Endothelial cell of umbilical vein (primary cell): ENCODE measurements at regions not wholly inside any gene's neighbourhood (a gene's known extent, or its start where the extent isn't known, plus 50 kb on each side); places are given as distances from the start of the nearest gene placed in this dataset.

Experiments used
- BruUV-seq: library from RNA; stranded (reverse); fragments of 400-500 nt; replicated peaks from 2 replicates; lab custom pipeline; 2021; lab: Mats Ljungman, UMichigan
- CTCF ChIA-PET: fragments of 300-600, 350-600 bp; sonication (Branson Sonifier 250); formaldehyde crosslinking; loops from one replicate; lab custom pipeline; 2021; ENCODE audit warnings: antibody characterized with exemption, inconsistent platforms; lab: Charles Lee
- POLR2A ChIA-PET: fragments of 300-600, 350-600 bp; sonication (Branson Sonifier 250); formaldehyde crosslinking; loops from one replicate; lab custom pipeline; 2021; ENCODE audit warnings: antibody characterized with exemption, inconsistent platforms; lab: Charles Lee
- DNase-seq: peaks from one replicate; pipeline ENCODE4 v3.0.0-alpha.2; 2011; ENCODE audit warnings: low read depth, low spot score
- FAIRE-seq: peaks from 2 replicates; lab custom pipeline; 2011; peaks lifted over from hg19 to GRCh38; lab: Jason Lieb, UNC
- H2AFZ ChIP-seq: 2 replicates; pipeline ENCODE4 v1.6.0; 2012; ENCODE audit warnings: low read depth, low read length, control low read depth, inconsistent platforms
- H3K27ac ChIP-seq: 2 replicates; pipeline ENCODE4 v1.5.1; 2011; ENCODE audit warnings: low read depth, mild to moderate bottlenecking, control low read depth, low read length, moderate library complexity; ENCODE audit not compliant: insufficient read depth
- H3K27me3 ChIP-seq, 2 experiments: 2 replicates each; pipeline versions ENCODE4 v1.6.0 to v1.6.1; 2011; ENCODE audit warnings: low read length in 2 of 2, mixed read lengths in 1 of 2; ENCODE audit not compliant: control insufficient read depth in 2 of 2, insufficient read depth in 2 of 2
- H3K36me3 ChIP-seq, 2 experiments: 2 replicates in 1 of 2; 3 replicates in 1 of 2; pipeline ENCODE4 v1.5.1; 2011; ENCODE audit warnings: low read length in 2 of 2, mild to moderate bottlenecking in 1 of 2, moderate library complexity in 1 of 2; ENCODE audit not compliant: control insufficient read depth in 2 of 2, insufficient read depth in 2 of 2; ENCODE audit errors: extremely low read depth in 1 of 2
- H3K4me1 ChIP-seq: 3 replicates; pipeline ENCODE4 v1.5.1; 2011; ENCODE audit warnings: mild to moderate bottlenecking, low read length; ENCODE audit not compliant: control insufficient read depth, insufficient read depth; ENCODE audit errors: extremely low read depth
- H3K4me2 ChIP-seq: 2 replicates; pipeline ENCODE4 v1.6.1; 2011; ENCODE audit warnings: low read length, control low read depth, mixed read lengths; ENCODE audit not compliant: insufficient read depth
- H3K4me3 ChIP-seq, 3 experiments: fragments of 200-600 bp in 1 of 3; sonication (generic), shearing (Covaris generic) in 1 of 3; replicated peaks in 1 of 3; 2 replicates each; pipeline ENCODE4 v1.5.1; 2011 to 2016; ENCODE audit warnings: control low read depth in 3 of 3, low read length in 3 of 3, mild to moderate bottlenecking in 2 of 3, inconsistent platforms in 1 of 3, low read depth in 1 of 3, moderate library complexity in 1 of 3; ENCODE audit not compliant: insufficient read depth in 1 of 3
- H3K79me2 ChIP-seq: 2 replicates; pipeline ENCODE4 v1.6.0; 2012; ENCODE audit warnings: low read length, inconsistent platforms; ENCODE audit not compliant: control insufficient read depth, insufficient read depth
- H3K9ac ChIP-seq: replicated peaks from 2 replicates; pipeline ENCODE3; 2011; ENCODE audit warnings: low read length, control low read depth; ENCODE audit not compliant: insufficient read depth; ENCODE audit errors: extremely low read depth
- H3K9me1 ChIP-seq: replicated peaks from 3 replicates; pipeline ENCODE4 v1.6.0; 2011; ENCODE audit warnings: mild to moderate bottlenecking, low read length; ENCODE audit not compliant: control insufficient read depth, insufficient read depth; ENCODE audit errors: extremely low read depth
- H3K9me3 ChIP-seq: replicated peaks from 2 replicates; pipeline ENCODE4 v1.5.1; 2012; ENCODE audit warnings: low read length, inconsistent platforms; ENCODE audit not compliant: control insufficient read depth, insufficient read depth
- H4K20me1 ChIP-seq: replicated peaks from 2 replicates; pipeline ENCODE3; 2011; ENCODE audit warnings: mild to moderate bottlenecking, low read length; ENCODE audit not compliant: control insufficient read depth, insufficient read depth; ENCODE audit errors: extremely low read depth
- EZH2 ChIP-seq: IDR thresholded peaks from 2 replicates; pipeline ENCODE4 v1.6.1; 2012; ENCODE audit warnings: borderline replicate concordance, low read depth, mild to moderate bottlenecking, moderate library complexity, low read length, inconsistent platforms; ENCODE audit not compliant: severe bottlenecking
- FOS ChIP-seq: IDR thresholded peaks from 2 replicates; pipeline ENCODE4 v1.6.1; 2011; ENCODE audit warnings: mild to moderate bottlenecking, low read length, moderate library complexity, borderline replicate concordance; ENCODE audit not compliant: insufficient read depth
- GATA2 ChIP-seq: IDR thresholded peaks from 2 replicates; pipeline ENCODE4 v1.7.0; 2011; ENCODE audit warnings: low read depth, mild to moderate bottlenecking, moderate library complexity, mixed read lengths, low read length; ENCODE audit not compliant: insufficient read length, insufficient read depth
- JUN ChIP-seq: IDR thresholded peaks from 2 replicates; pipeline ENCODE4 v1.6.1; 2011; ENCODE audit warnings: borderline replicate concordance, low read depth; ENCODE audit not compliant: insufficient read length, insufficient read depth
- MAX ChIP-seq: IDR thresholded peaks from 2 replicates; pipeline ENCODE4 v1.6.1; 2011; ENCODE audit not compliant: insufficient read depth, insufficient read length
- POLR2A ChIP-seq: IDR thresholded peaks from 2 replicates; pipeline ENCODE4 v1.6.1; 2012; ENCODE audit warnings: low read depth, mild to moderate bottlenecking, control low read depth, low read length
- POLR2AphosphoS5 ChIP-seq: IDR thresholded peaks from 2 replicates; pipeline ENCODE4 v1.6.1; 2012; ENCODE audit warnings: low read depth, mild to moderate bottlenecking, control low read depth, low read length, moderate library complexity; ENCODE audit not compliant: insufficient read depth
- dilution Hi-C: fragments of 300-500 bp; cut with MboI; formaldehyde crosslinking; loops from one replicate; pipeline ENCODE4 v1.15.0; 2019; ENCODE audit warnings: low sequenced_read_pairs; ENCODE audit not compliant: extremely low pct_ligation_motif_present
- intact Hi-C: fragments of 100-400 bp; cut with micrococcal nuclease; formaldehyde crosslinking; loops from one replicate; pipeline ENCODE4 v1.10.0; 2022
- TF ChIP-seq, protein P1 (sequence below), 2 donors: IDR thresholded peaks; 1 replicate in 1 of 2; 2 replicates in 1 of 2; pipeline ENCODE4 v1.5.1; 2011; ENCODE audit warnings: low read length in 2 of 2, mild to moderate bottlenecking in 2 of 2, moderate library complexity in 2 of 2, control low read depth in 1 of 2, inconsistent platforms in 1 of 2, low read depth in 1 of 2; ENCODE audit not compliant: insufficient read depth in 1 of 2; ENCODE audit errors: extremely low read depth in 1 of 2

GRCh38 chr11:56852131-56852530, 103.6 kb upstream of the OR9G4 start:
- no peaks in the 10 kb centered on the region for H3K4me1 ChIP-seq
- H4K20me1 ChIP-seq, result no peaks in the 10 kb centered on the region
- FAIRE-seq, result no peak
- no peak overlapping the region for H3K9ac ChIP-seq
- dilution Hi-C loops (no loop called here), intact Hi-C loops (no loop called here)
- H3K4me2 ChIP-seq, result no peak overlapping the region
- no peaks in the 10 kb centered on the region for H3K27me3 ChIP-seq
- no peaks in the 10 kb centered on the region for H3K36me3 ChIP-seq
- no peak for DNase-seq
- TF ChIP-seq POLR2AphosphoS5 (no peak), MAX (no peak), POLR2A (no peak), GATA2 (no peak), JUN (no peak), FOS (no peak), EZH2 (no peak)
- TF ChIP-seq, protein P1, sequence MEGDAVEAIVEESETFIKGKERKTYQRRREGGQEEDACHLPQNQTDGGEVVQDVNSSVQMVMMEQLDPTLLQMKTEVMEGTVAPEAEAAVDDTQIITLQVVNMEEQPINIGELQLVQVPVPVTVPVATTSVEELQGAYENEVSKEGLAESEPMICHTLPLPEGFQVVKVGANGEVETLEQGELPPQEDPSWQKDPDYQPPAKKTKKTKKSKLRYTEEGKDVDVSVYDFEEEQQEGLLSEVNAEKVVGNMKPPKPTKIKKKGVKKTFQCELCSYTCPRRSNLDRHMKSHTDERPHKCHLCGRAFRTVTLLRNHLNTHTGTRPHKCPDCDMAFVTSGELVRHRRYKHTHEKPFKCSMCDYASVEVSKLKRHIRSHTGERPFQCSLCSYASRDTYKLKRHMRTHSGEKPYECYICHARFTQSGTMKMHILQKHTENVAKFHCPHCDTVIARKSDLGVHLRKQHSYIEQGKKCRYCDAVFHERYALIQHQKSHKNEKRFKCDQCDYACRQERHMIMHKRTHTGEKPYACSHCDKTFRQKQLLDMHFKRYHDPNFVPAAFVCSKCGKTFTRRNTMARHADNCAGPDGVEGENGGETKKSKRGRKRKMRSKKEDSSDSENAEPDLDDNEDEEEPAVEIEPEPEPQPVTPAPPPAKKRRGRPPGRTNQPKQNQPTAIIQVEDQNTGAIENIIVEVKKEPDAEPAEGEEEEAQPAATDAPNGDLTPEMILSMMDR (IDR thresholded peaks at IDR 0.05; ENCODE audit: extremely low read depth in 1 of 2, insufficient read depth in 1 of 2, low read depth in 1 of 2, low read length in 2 of 2), result no peak
- no TSS peak for BruUV-seq
- no peaks in the 10 kb centered on the region for H3K79me2 ChIP-seq
- H2AFZ ChIP-seq, result no peak overlapping the region
- ChIA-PET POLR2A (no interaction called here), CTCF (no interaction called here)
- H3K9me1 ChIP-seq, result no peaks in the 10 kb centered on the region
- no peak overlapping the region for H3K27ac ChIP-seq
- no peak overlapping the region for H3K4me3 ChIP-seq
- H3K9me3 ChIP-seq, result no peaks in the 10 kb centered on the region
